Endodermal cell (in vitro differentiated cells): ENCODE measurements at regions not wholly inside any gene's neighbourhood (a gene's known extent, or its start where the extent isn't known, plus 50 kb on each side); places are given as distances from the start of the nearest gene placed in this dataset.

Experiments used
- DNase-seq: peaks from one replicate; pipeline ENCODE4 v3.0.0-alpha.2; 2017
- H3K27ac ChIP-seq: 2 replicates; pipeline ENCODE4 v1.5.1; 2013; ENCODE audit warnings: mild to moderate bottlenecking, low read depth, low read length, moderate library complexity
- H3K27me3 ChIP-seq: 2 replicates; pipeline ENCODE4 v1.6.1; 2013; ENCODE audit warnings: mild to moderate bottlenecking, low read length, moderate library complexity; ENCODE audit not compliant: insufficient read depth, control insufficient read depth, poor library complexity, severe bottlenecking
- H3K36me3 ChIP-seq: 2 replicates; pipeline ENCODE4 v1.7.0; 2013; ENCODE audit warnings: mild to moderate bottlenecking, low read length, moderate library complexity; ENCODE audit not compliant: control insufficient read depth, insufficient read depth
- H3K4me1 ChIP-seq: one replicate; pipeline ENCODE4 v1.7.0; 2013; ENCODE audit warnings: low read length; ENCODE audit not compliant: control insufficient read depth, insufficient read depth
- H3K4me3 ChIP-seq: 2 replicates; pipeline ENCODE4 v1.5.1; 2013; ENCODE audit warnings: mild to moderate bottlenecking, low read length, moderate library complexity
- H3K9ac ChIP-seq: 2 replicates; pipeline ENCODE4 v1.6.1; 2013; ENCODE audit warnings: mild to moderate bottlenecking, low read length, moderate library complexity; ENCODE audit not compliant: poor library complexity, severe bottlenecking; ENCODE audit errors: extremely low read depth
- H3K9me3 ChIP-seq: 2 replicates; pipeline ENCODE4 v1.6.1; 2013; ENCODE audit warnings: mild to moderate bottlenecking, low read length, moderate library complexity; ENCODE audit not compliant: control insufficient read depth
- H3K27ac Mint-ChIP-seq: 2 replicates; pipeline ENCODE4 v1.8.0; 2020; ENCODE audit warnings: mixed read lengths
- H3K27me3 Mint-ChIP-seq: 2 replicates; pipeline ENCODE4 v1.8.0; 2021; ENCODE audit warnings: mild to moderate bottlenecking, mixed read lengths; ENCODE audit not compliant: insufficient read depth
- H3K36me3 Mint-ChIP-seq: 2 replicates; pipeline ENCODE4 v1.8.0; 2020; ENCODE audit warnings: low read depth, mixed read lengths
- H3K4me1 Mint-ChIP-seq: 2 replicates; pipeline ENCODE4 v1.8.0; 2020; ENCODE audit warnings: mixed read lengths
- H3K4me3 Mint-ChIP-seq: 2 replicates; pipeline ENCODE4 v1.8.0; 2020; ENCODE audit warnings: mild to moderate bottlenecking, moderate library complexity, mixed read lengths
- H3K9me3 Mint-ChIP-seq: 2 replicates; pipeline ENCODE4 v1.8.0; 2020; ENCODE audit warnings: mild to moderate bottlenecking, mixed read lengths
- CTCF ChIP-seq: fragments of 200-600 bp; sonication (generic); conservative IDR thresholded peaks from 2 replicates; pipeline ENCODE4 v1.5.0; 2021; ENCODE audit warnings: antibody characterized with exemption, mild to moderate bottlenecking
- WGBS, 2 experiments: methylation state at CpG; one replicate each; pipeline versions ENCODE4 v1.1.5 to v1.1.7; 2013; ENCODE audit warnings: missing lambda C conversion rate in 2 of 2, mixed read lengths in 1 of 2; ENCODE audit not compliant: insufficient coverage in 1 of 2, insufficient read length in 1 of 2; 5-methylcytosine and 5-hydroxymethylcytosine counted together

- TF ChIP-seq CTCF = no peak
- Histone ChIP-seq H3K27me3 (no peaks in the 10 kb centered on the region), H3K9me3 (peaks cover 39% of the 10 kb centered on the region), H3K27ac (no peak overlapping the region), H3K36me3 (peaks cover 7% of the 10 kb centered on the region), H3K9ac (no peak overlapping the region), H3K4me1 (no peaks in the 10 kb centered on the region), H3K4me3 (no peak overlapping the region)
- Mint-ChIP-seq H3K4me1 (no peaks in the 10 kb centered on the region), H3K36me3 (peaks cover 41% of the 10 kb centered on the region), H3K4me3 (no peak overlapping the region), H3K9me3 (peaks cover 38% of the 10 kb centered on the region), H3K27ac (peak overlapping the region; percentile 30), H3K27me3 (no peaks in the 10 kb centered on the region)
- 82 to 89% methylated on average over 3 of the region's 3 CpGs for WGBS, 2 experiments
- DNase-seq = peak; percentile 46
Measured at GRCh38 chr2:35522450-35522849, 833.1 kb upstream of the CRIM1 start.

GRCh38 chr2:35510636-35511035, 844.9 kb upstream of the CRIM1 start:
- no peaks in the 10 kb centered on the region for H3K4me1 Mint-ChIP-seq
- peaks cover 16% of the 10 kb centered on the region for H3K36me3 Mint-ChIP-seq
- Histone ChIP-seq H3K27me3 (no peaks in the 10 kb centered on the region), H3K4me3 (no peak overlapping the region), H3K9ac (no peak overlapping the region), H3K36me3 (no peaks in the 10 kb centered on the region), H3K9me3 (peaks cover 11% of the 10 kb centered on the region), H3K27ac (no peak overlapping the region), H3K4me1 (no peaks in the 10 kb centered on the region)
- 94 to 100% methylated on average over 3 of the region's 3 CpGs for WGBS, 2 experiments
- no peak overlapping the region for H3K27ac Mint-ChIP-seq
- no peak for TF ChIP-seq CTCF
- H3K9me3 Mint-ChIP-seq = peaks cover 23% of the 10 kb centered on the region
- H3K27me3 Mint-ChIP-seq = no peaks in the 10 kb centered on the region
- no peak for DNase-seq
- H3K4me3 Mint-ChIP-seq = no peak overlapping the region

- H3K36me3 Mint-ChIP-seq = peaks cover 12% of the 10 kb centered on the region
- H3K9me3 Mint-ChIP-seq = peaks cover 20% of the 10 kb centered on the region
- no peak overlapping the region for H3K4me3 Mint-ChIP-seq
- Histone ChIP-seq H3K4me3 (no peak overlapping the region), H3K36me3 (no peaks in the 10 kb centered on the region), H3K9me3 (peaks cover 11% of the 10 kb centered on the region), H3K4me1 (no peaks in the 10 kb centered on the region), H3K27me3 (no peaks in the 10 kb centered on the region), H3K9ac (no peak overlapping the region), H3K27ac (no peak overlapping the region)
- H3K27ac Mint-ChIP-seq = no peak overlapping the region
- no peaks in the 10 kb centered on the region for H3K4me1 Mint-ChIP-seq
- H3K27me3 Mint-ChIP-seq = no peaks in the 10 kb centered on the region
- no peak for TF ChIP-seq CTCF
- 100% methylated on average over 1 to 2 of the region's 2 CpGs for WGBS, 2 experiments
- DNase-seq = no peak
Measured at GRCh38 chr2:35508601-35509000, 847.0 kb upstream of the CRIM1 start.
